Lung microvascular endothelial cell (primary cell): ENCODE measurements at regions not wholly inside any gene's neighbourhood (a gene's known extent, or its start where the extent isn't known, plus 50 kb on each side); places are given as distances from the start of the nearest gene placed in this dataset.

Experiments used
- DNase-seq, 2 donors: peaks; one replicate each; pipeline versions ENCODE4 v3.0.0 to v3.0.0-alpha.2; 2010; ENCODE audit warnings: low read depth in 2 of 2

DNA sequence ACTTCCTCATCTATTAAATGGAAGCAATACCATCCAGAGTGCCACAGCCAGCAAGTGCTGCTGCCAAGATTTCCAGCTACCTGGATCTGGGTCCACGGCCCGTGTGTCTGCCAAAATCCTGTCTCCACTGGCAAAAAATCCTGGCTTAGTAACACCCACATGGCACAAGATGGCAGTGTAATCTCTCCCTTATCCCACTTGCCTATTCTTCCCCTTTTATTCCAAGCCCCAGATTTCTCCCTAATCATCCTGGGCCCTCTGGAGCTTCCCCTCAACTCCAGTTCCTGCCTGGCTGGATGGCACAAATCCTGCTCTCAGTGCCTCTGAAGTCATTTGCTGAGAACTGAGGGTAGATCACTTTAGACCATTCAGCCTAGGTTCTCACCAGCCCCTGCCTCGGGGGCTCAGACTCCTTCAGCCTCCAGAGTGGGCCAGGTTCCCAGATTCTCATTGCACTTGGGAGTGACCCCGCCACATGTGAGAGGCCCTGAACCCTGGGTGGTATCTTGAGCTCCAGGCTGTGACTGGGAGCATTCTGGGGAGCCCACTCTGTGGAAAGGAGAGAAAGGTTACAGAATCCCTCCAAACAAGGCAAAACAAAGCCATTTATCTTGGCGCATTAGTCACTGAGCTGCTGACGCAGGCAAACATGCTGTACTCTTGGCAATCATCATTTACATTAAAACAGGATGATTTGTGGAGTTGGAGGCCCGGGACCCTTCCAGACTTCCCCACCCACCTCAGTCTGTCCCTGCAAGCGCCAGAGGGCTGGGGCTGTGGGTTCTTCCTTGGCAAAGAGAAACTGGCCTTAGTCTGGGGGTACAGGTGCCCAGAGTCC is 325.8 kb downstream of the DYSF start:
- DNase-seq = no peak

DNA sequence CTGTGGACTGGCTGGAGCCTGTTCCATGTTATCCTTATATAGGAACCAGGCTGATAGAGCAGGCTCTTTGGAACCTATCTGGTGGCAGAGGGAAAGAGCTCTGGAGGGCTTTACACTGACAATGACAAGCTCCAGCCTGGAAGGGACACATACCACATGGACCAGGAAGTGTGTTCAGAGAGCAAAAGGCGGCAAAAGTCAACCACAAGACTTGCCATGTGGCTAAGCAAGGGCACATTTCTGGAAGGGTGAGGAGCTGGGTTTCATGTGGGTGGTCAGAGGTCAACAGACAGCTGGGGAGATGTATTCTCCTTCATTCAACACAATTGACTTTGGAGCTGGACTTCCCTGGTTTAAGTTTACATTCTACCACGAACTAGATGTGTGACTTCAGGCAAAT is 325.2 kb downstream of the DYSF start:
- peak in 1 of 2 donors; percentile 41 for DNase-seq

DNA sequence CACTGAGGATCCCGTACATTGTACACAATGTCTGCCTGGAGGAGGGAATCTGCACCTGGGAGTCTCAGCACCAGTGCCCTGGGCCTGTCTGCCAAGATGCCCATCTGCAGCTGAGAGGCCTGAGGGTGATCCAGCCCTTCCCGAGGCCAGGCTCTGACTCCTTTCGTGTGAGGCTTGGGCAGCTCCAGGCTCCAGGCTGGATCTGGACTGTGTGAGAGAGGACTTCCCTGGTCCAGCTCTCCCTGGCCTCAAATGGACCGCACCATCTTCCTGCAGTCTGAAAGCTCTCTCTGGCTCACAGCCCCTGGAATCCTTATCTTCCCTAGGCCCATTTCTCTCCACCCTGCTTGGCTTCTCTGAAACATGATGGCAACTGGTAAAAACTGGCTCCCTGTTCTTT is 324.6 kb downstream of the DYSF start:
- DNase-seq = no peak

DNA sequence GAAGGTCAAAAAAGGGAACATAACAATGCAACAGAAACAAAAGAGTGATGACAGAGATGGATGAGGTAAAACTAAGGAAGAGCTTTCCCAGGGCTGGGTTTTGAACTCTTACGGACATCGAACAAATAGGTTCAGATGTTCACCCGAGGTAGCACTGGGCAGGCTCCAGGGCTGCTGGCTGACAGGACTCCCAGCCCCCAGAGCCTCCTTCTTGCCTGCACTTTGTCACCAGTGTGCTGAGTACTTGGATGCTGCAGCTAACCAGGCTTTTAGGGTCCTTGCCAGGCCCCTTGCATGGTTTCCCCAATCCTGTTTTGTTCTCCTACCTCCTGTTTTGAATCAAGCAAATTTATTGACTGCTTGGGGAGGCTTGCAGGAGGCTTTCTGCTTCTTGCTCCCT is 322.9 kb downstream of the DYSF start:
- DNase-seq = no peak

DNA sequence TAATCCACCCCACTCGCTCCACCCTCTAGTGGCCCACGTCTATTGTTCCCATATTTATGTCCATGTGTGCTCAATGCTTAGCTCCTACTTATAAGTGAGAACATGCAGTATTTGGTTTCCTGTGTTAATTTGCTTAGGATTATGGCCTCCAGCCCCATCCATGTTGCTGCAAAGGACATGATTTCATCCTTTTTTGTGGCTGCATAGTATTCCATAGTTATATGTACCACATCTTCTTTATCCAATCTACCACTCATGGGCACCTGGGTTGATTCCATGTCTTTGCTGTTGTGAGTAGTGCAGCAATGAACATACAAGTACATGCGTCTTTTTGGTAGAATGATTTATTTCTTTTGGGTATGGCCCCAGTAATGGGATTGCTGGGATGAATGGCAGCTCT is 319.9 kb downstream of the DYSF start:
- DNase-seq = no peak

DNA sequence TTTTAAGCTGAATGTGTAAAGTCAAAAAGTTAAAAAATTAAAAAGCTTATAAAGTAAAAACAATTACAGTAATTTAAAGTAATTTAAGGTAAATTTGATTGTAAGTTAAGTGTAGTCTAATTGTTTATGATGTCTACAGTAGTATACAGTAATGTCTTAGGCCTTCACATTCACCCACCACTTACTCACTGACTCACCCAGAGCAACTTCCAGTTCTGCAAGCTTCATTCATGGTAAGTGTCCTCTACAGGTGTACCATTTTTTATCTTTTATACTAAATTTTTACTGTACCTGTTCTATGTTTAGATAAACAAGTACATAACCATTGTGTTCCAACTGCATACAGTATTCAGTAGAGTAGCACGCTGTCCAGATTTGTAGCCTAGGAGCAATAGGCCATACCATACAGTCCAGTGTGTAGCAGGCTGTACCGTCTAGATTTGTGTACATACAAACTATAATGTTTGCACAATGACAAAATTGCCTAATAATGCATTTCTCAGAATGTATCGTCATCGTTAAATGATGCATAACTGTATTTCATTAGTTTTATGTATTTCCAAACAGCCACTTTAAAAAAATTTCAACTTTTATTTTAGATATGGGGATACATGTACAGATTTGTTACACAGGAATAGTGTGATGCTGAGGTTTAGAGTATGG is 319.3 kb downstream of the DYSF start:
- no peak for DNase-seq

DNA sequence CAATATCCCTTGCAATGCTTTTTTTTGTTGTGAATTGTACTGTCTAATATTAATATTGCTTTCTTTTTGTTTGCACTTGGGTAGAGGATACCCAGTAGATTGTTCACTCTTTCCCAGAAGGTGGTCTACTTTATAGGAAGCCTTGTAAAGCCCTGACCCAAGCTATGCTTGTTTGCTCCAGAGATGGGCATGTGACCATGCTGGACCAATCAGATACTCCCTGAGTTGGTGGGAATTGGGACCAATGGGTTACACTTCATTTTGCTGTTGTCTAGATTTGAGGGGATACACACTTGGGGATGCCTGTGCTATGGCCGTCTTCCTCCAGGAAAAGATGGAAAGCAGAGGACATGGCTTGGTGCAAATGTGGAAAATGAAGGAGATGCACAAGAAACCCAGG is 314.3 kb downstream of the DYSF start:
- DNase-seq = no peak

DNA sequence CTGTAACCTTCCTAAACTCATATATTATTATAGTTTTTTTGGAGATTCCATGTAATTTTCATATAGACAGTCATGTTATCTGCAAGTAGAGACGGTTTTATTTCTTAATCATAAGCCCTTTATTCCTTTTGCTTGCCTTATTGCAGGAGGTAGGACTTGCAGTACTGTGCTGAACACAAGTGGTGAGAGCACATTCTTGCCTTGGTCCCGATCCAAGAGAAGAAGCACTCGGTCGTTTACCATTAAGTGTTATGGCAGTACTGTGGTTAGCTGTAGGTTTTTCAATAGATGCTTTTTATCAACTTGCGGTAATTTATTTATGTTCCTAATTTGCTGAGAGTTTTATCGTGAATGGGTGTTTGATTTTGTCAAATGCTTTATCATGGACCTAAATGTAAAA is 305.7 kb downstream of the DYSF start:
- DNase-seq = no peak

DNA sequence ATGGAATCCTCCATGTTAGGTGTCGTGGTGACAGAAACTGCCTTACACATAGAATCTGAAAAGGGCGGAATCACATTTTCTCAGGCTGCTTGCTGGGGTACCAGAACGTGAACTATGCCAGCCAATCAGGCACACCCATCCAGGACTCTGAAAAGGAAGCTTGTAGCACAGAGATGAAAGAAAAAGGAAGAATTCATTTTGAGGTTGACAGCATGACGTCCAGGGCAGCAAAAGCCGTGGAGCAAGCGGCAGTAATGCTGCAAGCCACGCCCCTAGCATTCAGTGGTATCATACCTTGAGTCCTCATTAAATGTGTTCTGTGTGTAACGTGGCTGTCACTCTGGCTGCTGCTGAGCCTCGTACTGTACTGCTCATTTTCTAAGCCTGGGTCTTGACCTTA is 304.0 kb downstream of the DYSF start:
- no peak for DNase-seq

DNA sequence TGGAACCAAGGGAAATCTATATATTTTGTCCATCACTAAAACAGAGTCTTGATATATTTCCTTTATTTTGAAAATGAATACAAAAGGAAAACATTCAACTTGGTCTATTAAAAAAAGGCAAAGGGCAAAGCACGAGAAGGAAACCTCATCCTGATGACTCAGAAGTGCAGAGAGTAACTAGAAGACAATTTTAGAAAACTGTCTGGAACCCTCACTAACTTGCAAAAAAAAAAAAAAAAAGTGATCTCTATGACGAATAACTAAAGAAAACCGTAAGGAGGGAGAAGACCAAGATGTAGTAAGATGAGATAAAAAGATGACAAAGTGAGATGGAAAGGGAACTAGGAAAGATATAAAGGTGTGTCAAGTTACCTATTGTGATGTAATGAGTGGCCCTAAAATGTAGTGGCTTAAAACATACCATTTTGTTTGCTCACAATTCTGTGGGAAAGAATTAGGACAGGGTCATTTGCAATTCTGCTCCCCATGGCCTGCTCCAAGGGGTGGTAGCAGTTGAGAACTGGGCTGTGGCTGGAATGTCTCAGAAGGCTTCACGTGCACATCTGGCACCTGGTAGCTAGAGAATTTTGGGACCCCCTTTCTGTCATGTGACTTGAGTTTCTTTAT is 303.0 kb downstream of the DYSF start:
- no peak for DNase-seq

DNA sequence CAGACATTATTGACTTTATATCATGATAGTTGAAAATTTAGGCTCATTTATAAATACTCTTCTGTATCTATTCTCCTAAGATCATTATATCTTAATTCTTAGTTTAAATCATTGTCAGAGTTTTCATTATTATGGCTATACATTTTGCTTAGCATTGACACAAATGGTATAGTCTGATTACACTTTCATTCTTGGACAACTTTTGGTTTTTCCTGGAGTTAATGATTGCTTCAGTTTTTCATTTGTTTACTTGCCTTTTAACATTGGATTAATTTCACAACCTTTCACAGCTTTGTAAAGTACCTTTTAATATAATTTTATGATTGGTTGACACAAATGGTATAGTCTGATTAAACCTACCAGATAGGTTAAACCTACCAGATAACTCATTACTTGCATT is 298.2 kb downstream of the DYSF start:
- no peak for DNase-seq

DNA sequence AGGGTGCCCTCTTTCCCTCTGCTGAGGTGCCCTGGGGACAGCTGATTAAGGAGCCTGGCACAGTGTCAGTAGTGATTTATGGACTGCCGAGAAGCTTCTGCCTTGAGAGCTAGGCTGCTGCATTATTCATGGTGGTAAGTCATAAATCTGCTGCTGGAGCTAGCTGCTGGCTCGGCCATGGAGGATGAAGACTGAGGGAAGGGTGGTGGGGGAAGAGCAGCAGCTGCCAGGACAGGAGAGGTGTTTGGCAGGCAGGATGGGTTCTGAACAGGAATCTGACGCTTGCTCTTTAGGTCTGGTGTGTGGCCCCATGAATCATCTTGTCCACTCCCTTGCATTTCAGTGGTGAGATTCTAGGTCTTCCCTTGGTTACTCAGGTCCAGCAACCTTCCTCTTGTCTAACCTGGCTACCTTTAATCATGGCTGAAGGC is 296.3 kb downstream of the DYSF start:
- peak in 1 of 2 donors; percentile 54 for DNase-seq

DNA sequence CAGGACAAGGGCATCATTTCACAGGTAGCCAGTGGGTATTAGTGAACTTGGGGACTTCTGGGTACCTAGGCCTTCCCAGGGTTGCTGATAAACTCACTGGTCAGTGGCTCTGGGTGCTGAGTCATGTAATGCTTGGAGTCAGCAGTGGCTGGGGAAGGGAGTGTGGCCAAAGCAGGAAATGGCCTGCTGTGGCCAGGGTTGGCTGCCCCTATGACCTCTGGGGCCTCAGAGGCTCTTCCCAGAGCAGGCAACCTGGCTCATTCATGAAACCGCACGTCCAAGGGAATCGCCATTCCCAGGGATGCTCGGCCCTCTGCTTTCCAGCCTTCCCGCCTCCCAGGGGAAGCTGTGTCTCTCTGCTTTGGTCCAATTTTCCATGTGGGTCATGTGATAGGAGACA is 294.9 kb downstream of the DYSF start:
- peak; percentile 50 to 53 for DNase-seq

DNA sequence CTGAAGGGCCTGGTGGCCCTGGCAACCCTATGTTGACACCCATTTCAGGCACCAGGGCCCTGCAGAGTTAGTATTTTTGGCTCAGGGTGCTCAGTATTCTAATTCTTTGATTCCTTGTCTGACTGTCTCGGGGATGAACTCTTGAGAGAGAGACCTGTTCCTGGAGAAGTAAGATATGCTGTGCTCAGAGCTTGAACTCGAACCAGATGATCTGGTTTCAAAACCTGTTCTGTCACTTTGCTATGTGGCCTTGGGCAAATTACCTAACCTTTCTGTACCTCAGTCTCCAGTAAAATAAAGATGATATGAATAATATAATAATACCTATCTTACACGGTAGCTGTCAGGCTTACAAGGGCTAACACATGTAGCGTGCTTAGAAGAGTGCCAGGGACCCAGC is 294.2 kb downstream of the DYSF start:
- DNase-seq = no peak

DNA sequence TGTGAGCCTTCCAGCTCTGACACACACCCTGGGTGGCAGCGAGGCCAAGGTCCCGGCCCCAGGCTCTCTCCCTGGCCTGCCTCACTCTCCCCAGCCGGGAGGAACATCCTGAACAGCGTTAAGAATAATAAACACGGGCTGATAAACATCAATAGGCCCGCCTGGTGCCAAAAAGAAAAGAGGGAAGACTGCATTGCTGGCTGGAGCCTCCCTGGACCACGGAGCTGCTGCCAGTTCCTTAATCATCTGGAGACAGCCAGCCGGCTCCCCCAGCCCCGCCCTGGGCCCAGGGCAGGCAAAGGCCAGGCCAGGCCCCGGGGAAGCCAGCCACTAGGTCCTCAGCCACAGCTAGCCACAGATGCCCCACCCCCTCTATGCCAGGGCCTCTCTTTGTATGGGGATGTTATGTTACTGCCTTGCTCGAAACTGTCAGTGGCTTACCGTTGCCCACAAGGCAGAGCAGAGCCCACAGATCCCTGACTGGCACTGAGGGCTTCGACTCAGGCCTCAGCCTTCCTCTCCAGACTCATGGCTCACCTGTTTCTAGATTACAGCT is 293.7 kb downstream of the DYSF start:
- peak; percentile 22 to 43 for DNase-seq

DNA sequence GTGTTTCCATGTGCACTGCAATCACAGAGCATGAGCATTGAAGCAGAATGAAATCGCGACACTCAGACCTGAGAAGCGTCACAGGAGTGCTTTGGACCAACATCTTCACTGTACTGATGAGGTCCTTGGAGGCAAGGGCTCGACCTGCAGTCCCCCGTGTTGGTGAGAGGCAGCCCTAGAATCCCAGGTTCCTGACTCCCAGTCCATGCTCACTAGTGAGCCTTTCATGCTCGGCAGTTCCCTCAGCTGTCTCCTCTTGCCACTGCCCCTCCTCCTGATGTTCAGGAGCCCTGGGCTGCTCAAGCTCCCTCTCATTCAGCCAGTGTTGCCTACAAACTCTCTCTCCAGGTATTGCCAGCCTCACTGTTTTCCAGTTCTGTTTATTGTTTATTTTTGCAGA is 291.4 kb downstream of the DYSF start:
- DNase-seq = no peak

DNA sequence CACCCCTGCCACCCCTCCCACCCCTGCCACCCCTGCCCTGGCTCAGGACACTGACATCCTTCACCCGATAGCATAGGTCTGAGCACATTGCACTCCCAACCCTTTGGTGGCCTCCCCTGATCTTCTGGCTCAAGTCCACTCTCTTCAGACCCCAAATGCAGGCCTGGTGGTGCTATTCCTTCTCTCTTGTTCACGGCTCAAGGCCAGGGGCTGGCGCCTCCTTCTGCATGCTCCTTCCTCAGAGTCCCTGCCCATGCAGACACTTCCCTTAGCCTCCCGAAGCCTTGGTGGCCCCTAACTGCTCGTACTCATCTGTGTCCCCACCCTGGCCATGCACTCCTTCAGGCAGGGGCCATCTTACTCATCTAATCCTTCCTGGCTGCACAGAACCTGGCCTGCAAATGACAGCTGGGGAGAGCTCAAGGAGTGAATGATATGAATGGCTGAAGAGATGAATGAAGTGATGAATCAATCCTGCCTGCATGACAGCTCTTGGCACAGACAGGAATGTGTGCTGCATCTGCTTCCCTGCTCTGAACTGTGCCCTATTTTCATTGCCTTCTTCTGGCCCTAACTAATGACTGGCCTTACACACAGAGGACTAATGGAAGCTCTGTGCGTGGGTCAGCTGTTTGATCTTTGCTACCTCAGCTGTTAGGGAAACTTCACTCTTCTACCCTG is 290.8 kb downstream of the DYSF start:
- peak; percentile 66 to 88 for DNase-seq

DNA sequence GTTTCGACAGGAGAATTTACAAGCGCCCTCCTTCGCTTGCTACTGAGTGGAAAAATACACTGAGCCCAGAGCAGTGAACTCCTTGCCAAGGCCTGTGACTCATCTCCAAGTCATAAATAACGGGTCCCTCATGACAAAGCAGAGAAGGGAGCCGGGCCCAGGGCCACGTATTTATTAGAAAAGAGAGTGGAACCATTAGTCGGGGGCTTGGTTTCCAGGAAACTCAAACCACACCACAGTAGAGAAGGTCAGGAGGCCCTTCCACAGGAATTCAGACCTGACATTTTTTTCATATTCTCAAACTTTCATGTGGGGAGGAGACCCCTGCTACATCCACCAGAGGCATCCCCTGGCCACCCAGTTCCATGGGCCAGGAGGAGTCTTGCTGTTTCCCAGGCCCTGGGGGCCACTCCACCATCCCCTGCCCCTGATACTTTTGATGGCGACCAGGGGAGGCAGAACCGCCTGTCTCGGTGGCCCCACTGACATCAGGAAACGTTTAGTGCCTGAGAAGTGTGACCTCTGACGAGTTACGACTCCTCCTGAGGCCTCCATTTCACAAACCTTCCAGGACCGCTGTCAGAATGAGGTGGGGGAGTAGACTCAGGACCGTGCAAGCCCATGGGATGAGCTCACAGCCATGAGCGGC is 289.7 kb downstream of the DYSF start:
- peak; percentile 92 to 95 for DNase-seq

DNA sequence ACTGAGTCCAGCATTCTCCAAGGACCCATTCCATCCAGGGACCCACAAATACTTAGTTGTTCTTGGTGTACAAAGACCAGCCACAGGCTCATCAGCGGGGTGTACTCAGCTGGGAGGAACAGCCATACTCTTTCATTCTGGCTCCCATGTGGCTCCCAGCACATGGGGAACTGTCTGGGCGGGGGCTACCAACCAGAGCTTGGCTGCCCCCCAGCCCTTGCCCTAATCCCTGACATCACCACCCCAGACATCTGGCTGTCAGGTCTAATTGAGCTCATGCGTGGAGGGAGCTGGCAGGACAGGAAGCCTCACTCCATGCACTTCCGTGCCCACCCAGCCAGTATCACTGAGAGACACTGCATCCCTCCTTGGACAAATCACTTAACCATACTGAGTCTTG is 283.6 kb downstream of the DYSF start:
- no peak for DNase-seq

DNA sequence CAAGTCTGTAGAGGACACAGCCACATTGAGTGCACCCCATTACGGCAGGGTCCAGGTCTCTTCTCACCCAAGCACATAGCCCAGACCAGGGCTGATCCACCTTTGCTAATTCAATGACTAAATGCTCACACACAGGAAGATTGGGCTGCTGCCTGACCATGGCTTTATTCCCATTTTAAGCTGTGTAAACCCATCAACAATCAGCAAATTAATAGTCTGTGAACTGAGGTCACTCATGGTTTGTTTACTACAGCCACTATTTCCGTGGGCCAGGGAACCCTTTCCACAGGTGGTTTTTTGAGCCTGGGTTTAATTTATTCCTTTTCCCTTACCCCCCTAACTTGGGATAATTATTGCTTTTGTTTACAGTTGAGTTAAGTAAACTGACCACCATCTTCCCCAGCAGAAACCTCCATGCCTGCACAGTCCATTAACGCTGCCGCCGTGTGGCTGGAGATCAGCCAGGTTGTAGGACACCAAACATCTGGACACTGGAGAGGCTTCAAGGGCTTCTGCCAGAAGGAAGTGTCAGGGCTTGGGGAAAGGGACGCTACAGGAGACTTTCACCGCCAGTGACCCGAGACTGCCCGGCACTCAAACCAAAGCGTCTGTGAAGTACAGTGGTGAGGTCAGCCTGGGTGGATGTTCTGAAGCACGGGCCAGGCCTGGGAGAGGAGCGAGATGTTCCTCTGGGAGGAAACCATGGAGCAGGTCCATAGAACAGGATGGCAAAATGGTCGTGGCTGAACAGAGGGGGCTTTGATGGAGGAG is 282.9 kb downstream of the DYSF start:
- no peak for DNase-seq
